ENCODE measurements at regions not wholly inside any gene's neighbourhood (a gene's known extent, or its start where the extent isn't known, plus 50 kb on each side); places are given as distances from the start of the nearest gene placed in this dataset.

DNA sequence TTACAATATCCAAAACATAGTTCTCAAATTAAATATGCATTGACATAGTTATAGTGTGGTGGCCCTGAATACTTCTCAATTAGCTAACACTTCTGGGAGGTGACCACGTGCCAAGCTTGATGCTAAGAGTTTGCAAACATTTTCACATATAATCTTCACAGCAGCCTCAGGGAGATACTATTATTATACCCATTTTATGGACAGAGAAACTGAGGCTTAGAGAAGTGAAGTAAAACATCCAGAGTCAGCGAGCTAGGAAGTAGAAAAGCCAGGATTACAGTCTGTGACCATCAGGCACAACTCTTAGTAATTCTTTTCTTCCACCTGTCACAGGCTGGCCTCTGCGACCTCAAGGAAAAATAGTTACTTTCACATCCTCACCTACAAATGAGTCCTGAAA, 102.2 kb upstream of the IRX6 start:
- TF ChIP-seq POLR2A (IDR thresholded peaks at IDR 0.05; ENCODE audit: low read depth, low read length) (no peak), POLR2AphosphoS5 (IDR thresholded peaks at IDR 0.05; ENCODE audit: low read depth, low read length) (no peak)

Measured in GM12892 (cell line).